Activated CD4-positive, alpha-beta memory T cell treated with anti-CD3 and anti-CD28 coated beads for 36 hours (primary cell): ENCODE measurements at regions not wholly inside any gene's neighbourhood (a gene's known extent, or its start where the extent isn't known, plus 50 kb on each side); places are given as distances from the start of the nearest gene placed in this dataset.

Experiments used
- CTCF ChIA-PET: fragments of 350-600 bp; sonication (Branson Sonifier 250); formaldehyde crosslinking; loops from one replicate; lab custom pipeline; 2021; ENCODE audit warnings: antibody characterized with exemption, inconsistent platforms; lab: Charles Lee
- POLR2A ChIA-PET: fragments of 350-600 bp; sonication (Branson Sonifier 250); formaldehyde crosslinking; loops from one replicate; lab custom pipeline; 2021; ENCODE audit warnings: antibody characterized with exemption; lab: Charles Lee
- DNase-seq: peaks from one replicate; pipeline ENCODE4 v3.0.0-alpha.2; 2020
- H3K27ac Mint-ChIP-seq: one replicate; pipeline ENCODE4 v1.8.0; 2021; ENCODE audit warnings: mixed read lengths
- H3K27me3 Mint-ChIP-seq: one replicate; pipeline ENCODE4 v1.8.0; 2021; ENCODE audit warnings: mixed read lengths
- H3K36me3 Mint-ChIP-seq: one replicate; pipeline ENCODE4 v1.8.0; 2021; ENCODE audit warnings: mixed read lengths
- H3K4me1 Mint-ChIP-seq: one replicate; pipeline ENCODE4 v1.8.0; 2021; ENCODE audit warnings: low read depth, mixed read lengths
- H3K4me3 Mint-ChIP-seq: one replicate; pipeline ENCODE4 v1.8.0; 2021; ENCODE audit warnings: mild to moderate bottlenecking, mixed read lengths
- H3K9me3 Mint-ChIP-seq: one replicate; pipeline ENCODE4 v1.8.0; 2021; ENCODE audit warnings: mixed read lengths
- intact Hi-C: fragments of 100-400 bp; cut with micrococcal nuclease; formaldehyde crosslinking; loops from one replicate; pipeline ENCODE4 v1.15.1; 2023

DNA sequence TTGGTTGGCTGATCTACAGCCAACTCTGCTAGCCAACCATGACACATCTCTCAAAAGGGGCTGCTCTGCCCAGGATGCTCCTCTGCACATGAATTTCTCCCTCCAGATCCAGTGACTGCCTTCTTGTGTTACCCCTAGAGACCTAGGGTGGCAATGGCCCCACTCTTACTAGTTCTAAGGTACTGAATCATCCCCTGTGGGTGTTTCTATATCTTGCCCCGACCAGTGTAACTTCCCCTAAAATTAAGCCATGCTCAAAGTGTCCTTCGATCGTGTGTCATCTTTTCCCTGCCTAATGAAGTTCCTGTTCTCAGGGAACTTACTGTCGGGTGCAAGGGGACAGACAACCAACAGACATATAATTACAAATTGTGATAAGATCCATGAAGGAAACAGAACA, 113.3 kb downstream of the FAM76B start:
- Mint-ChIP-seq H3K27me3 (no peaks in the 10 kb centered on the region), H3K9me3 (no peaks in the 10 kb centered on the region), H3K27ac (peak overlapping the region; percentile 15), H3K4me1 (peaks cover 66% of the 10 kb centered on the region), H3K36me3 (no peaks in the 10 kb centered on the region), H3K4me3 (no peak overlapping the region)
- CTCF ChIA-PET = interaction anchor here (1.4 kb wide), 1 partner anchor 29 kb away, joined by 4 read pairs; no protein-coding TSS in a partner anchor
- intact Hi-C loops = no loop called here
- no peak for DNase-seq
- POLR2A ChIA-PET = no interaction called here

DNA sequence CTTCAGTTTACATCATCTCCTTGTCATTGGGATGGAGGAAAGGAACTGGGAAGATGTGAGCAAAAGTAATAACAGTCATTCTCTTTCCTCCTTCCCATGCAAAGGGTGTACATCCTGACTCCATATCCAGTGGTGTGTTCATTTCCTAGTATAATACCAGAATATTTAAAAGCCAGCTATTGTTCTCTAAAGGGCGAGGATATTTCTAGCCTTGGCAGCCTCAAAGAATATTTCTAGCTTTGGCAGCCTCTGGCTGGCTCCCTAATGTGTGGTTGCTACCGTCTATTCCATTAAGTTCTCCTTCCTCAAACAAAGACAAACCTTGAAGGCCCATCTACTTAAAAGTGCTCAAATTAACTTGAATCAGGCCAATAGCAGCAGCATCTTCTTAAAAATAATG, 114.0 kb downstream of the FAM76B start:
- Mint-ChIP-seq H3K27me3 (no peaks in the 10 kb centered on the region), H3K4me3 (no peak overlapping the region), H3K9me3 (no peaks in the 10 kb centered on the region), H3K36me3 (peaks cover under 1% of the 10 kb centered on the region), H3K27ac (no peak overlapping the region), H3K4me1 (peaks cover 59% of the 10 kb centered on the region)
- ChIA-PET CTCF (interaction anchor here (1.4 kb wide), 1 partner anchor 30 kb away, joined by 4 read pairs; no protein-coding TSS in a partner anchor), POLR2A (no interaction called here)
- intact Hi-C loops = loop anchor here (1.0 kb wide), 1 partner anchor 24 kb away; no protein-coding TSS in a partner anchor
- no peak for DNase-seq

DNA sequence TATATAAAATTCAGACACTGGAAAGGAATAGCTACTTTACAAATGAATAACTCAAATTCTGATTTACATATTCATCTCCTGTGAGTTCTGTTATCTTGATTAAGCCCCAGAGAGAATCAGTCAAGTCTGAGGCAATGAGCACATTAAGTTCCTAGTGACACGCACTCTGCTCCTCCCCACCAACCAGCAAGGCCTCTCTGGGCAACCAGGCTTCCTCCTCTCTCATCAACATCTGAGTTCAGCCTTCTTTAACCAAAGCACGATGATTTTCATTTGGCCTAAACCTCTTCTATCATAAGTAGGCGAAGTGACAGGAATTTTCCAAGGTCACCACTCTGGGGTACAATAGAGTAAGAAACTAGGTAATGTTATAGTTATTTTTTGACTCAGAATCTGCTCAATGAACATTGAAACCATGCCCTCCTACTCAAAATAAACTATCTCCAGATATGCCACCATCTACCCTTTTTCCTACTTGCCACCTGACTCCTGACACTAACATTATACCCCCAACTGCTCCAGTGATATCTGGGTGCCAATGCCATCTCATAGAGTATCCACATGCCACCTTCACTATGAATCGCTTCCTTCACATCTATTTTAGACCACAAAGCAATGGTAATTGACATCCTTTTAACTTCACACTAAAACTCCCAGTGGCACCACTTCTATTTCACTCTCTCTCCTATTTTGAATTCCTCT, 114.8 kb downstream of the FAM76B start:
- Mint-ChIP-seq H3K27me3 (no peaks in the 10 kb centered on the region), H3K27ac (peak overlapping the region; percentile 31), H3K9me3 (no peaks in the 10 kb centered on the region), H3K4me3 (peak overlapping the region; percentile 13), H3K36me3 (peaks cover 3% of the 10 kb centered on the region), H3K4me1 (peaks cover 51% of the 10 kb centered on the region)
- intact Hi-C loops = loop anchor here (1.0 kb wide), 1 partner anchor 24 kb away; no protein-coding TSS in a partner anchor
- ChIA-PET CTCF (interaction anchor here (0.5 to 1.6 kb wide), 3 partner anchors 30 to 31 kb away, joined by 3 to 5 read pairs (median 4); no protein-coding TSS in a partner anchor), POLR2A (interaction anchor here (0.6 to 1.0 kb wide), 2 partner anchors 25 to 27 kb away, joined by 3 read pairs; no protein-coding TSS in a partner anchor)
- DNase-seq = peak; percentile 70

DNA sequence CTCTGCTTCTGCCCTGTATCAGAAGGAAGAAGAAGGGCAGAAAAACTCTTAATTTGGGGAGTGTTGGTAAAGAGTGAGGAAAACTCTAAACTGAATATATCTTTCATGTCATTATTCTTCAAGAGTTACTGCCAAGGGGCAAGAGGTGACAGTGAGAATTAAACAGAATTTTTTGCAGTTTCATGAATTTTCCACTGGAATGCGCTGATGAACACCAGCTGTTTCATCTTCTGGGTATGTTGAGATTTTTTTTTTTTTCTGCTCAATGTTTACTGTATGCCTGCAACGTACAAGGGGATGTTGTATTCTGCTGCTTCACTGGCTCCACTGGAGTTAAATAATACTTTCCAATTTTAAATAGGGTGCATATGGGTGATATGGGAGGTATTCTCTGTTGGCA, 117.8 kb downstream of the FAM76B start:
- no peak overlapping the region for H3K4me3 Mint-ChIP-seq
- H3K27me3 Mint-ChIP-seq = no peaks in the 10 kb centered on the region
- peaks cover 31% of the 10 kb centered on the region for H3K4me1 Mint-ChIP-seq
- peaks cover 2% of the 10 kb centered on the region for H3K9me3 Mint-ChIP-seq
- ChIA-PET CTCF (interaction anchor here (1.7 kb wide), 1 partner anchor 33 kb away, joined by 6 read pairs; no protein-coding TSS in a partner anchor), POLR2A (interaction anchor here (0.6 kb wide), 1 partner anchor 341 kb away, joined by 3 read pairs; no protein-coding TSS in a partner anchor)
- peaks cover 3% of the 10 kb centered on the region for H3K36me3 Mint-ChIP-seq
- no peak for DNase-seq
- H3K27ac Mint-ChIP-seq = no peak overlapping the region
- intact Hi-C loops = no loop called here

DNA sequence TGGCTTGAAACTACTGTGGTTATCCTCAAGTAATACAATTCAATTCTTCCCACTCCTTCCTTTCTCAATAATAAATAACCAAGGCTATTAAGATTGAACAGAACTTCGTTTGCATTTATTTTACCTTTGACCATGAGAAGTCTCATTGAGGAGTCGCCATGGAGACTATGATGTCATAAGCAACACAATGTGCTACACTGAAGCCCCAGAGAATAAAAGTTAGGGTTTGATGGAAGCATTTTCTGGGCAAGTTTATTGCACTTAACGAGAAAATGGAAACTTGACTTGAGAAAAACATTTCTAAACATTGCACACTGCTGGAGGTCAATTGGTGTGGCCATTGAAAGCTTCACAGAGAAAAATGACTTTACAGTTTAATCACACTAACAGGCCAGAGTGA, 121.5 kb downstream of the FAM76B start:
- H3K4me3 Mint-ChIP-seq = no peak overlapping the region
- H3K4me1 Mint-ChIP-seq = peaks cover 5% of the 10 kb centered on the region
- intact Hi-C loops = no loop called here
- H3K9me3 Mint-ChIP-seq = peaks cover 14% of the 10 kb centered on the region
- H3K27me3 Mint-ChIP-seq = no peaks in the 10 kb centered on the region
- DNase-seq = no peak
- CTCF ChIA-PET = interaction anchor here (0.8 kb wide), 1 partner anchor 37 kb away, joined by 3 read pairs; no protein-coding TSS in a partner anchor
- peaks cover 13% of the 10 kb centered on the region for H3K36me3 Mint-ChIP-seq
- no peak overlapping the region for H3K27ac Mint-ChIP-seq
- POLR2A ChIA-PET = no interaction called here

DNA sequence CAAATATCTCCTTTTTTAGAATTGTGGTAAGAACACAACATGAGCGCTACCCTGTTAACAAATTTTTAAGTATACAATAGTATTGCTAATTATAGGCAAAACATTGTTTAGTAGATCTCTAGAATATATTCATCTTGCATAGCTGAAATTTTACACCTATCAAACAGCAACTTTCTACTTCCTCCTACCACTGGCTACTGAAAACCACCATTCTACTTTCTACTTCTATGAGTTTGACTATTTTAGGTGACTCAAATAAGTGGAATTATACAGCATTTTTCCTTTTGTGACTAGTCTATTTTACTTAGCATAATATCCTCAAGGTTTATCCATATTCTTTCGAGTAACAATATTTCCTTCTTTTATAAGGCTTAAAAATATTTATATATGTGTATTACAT, 128.4 kb downstream of the FAM76B start:
- no peak for DNase-seq
- H3K9me3 Mint-ChIP-seq = peaks cover 11% of the 10 kb centered on the region
- intact Hi-C loops = loop anchor here (1.0 kb wide), 1 partner anchor 38 kb away; no protein-coding TSS in a partner anchor
- H3K4me3 Mint-ChIP-seq = no peak overlapping the region
- CTCF ChIA-PET = interaction anchor here (0.9 kb wide), 1 partner anchor 99 kb away, joined by 3 read pairs; no protein-coding TSS in a partner anchor
- no peak overlapping the region for H3K27ac Mint-ChIP-seq
- peaks cover 21% of the 10 kb centered on the region for H3K4me1 Mint-ChIP-seq
- H3K36me3 Mint-ChIP-seq = peaks cover 10% of the 10 kb centered on the region
- no peaks in the 10 kb centered on the region for H3K27me3 Mint-ChIP-seq
- POLR2A ChIA-PET = no interaction called here

DNA sequence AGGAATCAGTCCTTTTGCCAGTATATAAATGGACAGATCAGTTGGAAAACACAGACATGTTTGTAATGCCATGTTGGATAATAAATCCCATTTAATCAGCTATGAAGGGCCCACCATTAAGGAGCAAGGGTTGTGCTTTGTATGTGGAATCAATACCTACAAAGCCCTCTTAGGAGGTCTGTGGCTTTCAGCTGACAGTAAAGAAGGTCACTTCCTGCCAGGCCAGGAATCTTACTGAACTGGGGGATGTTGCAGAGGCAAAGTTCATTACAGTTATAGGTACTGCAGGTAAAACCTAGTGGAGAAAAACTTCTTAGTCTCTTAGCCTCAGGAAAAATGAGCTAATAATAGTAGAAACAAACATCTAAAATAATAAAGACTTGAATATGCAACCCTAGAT, 129.5 kb downstream of the FAM76B start:
- no peak for DNase-seq
- CTCF ChIA-PET = no interaction called here
- Mint-ChIP-seq H3K27me3 (no peaks in the 10 kb centered on the region), H3K9me3 (peaks cover under 1% of the 10 kb centered on the region), H3K4me3 (no peak overlapping the region), H3K4me1 (peaks cover 21% of the 10 kb centered on the region), H3K36me3 (peaks cover under 1% of the 10 kb centered on the region), H3K27ac (no peak overlapping the region)
- intact Hi-C loops = no loop called here
- POLR2A ChIA-PET = no interaction called here

DNA sequence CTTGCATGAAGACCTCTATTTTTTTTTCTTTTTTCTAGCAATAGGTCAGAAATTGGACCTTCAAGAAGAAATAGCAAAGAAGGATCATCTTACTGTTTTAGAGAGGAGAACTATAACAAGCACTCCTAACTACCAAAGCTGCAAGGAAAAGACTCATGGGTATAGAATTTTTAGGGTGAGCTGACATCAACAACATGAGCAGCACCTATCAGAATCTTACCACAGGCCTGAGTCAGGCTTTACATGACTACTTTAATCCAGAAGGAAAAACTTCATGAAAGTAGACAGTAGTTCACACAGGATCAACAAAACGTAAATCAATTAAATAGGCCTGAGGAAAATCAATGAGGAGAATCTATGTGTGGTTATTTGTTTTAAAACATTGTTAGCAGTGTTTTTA, 130.5 kb downstream of the FAM76B start:
- Mint-ChIP-seq H3K4me3 (no peak overlapping the region), H3K9me3 (no peaks in the 10 kb centered on the region), H3K4me1 (peaks cover 21% of the 10 kb centered on the region), H3K27me3 (no peaks in the 10 kb centered on the region), H3K36me3 (no peaks in the 10 kb centered on the region), H3K27ac (no peak overlapping the region)
- no peak for DNase-seq
- POLR2A ChIA-PET = no interaction called here
- CTCF ChIA-PET = interaction anchor here (1.0 to 1.1 kb wide), 2 partner anchors 14 to 874 kb away, joined by 3 read pairs; no protein-coding TSS in a partner anchor
- intact Hi-C loops = no loop called here

DNA sequence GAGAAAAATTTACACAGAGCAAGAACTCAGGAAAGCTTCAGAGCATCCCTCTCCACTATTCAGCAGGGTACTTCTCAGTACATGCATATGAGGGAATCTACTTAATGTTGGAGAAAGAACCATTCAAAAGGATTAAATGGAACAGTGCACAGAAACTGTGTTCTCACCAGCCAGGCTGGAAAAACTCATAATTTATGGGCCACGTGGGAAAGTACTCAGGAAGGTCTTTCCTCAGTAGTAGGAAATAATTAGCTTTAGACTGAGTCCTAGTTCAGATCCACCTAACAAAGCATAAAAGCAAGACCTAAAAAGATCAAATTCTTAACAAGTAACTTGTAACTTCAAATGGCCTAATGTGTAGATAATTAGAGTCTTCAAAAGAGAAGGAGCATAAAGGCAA, 134.0 kb downstream of the FAM76B start:
- intact Hi-C loops = no loop called here
- Mint-ChIP-seq H3K9me3 (no peaks in the 10 kb centered on the region), H3K27ac (no peak overlapping the region), H3K36me3 (peaks cover 1% of the 10 kb centered on the region), H3K27me3 (no peaks in the 10 kb centered on the region), H3K4me3 (no peak overlapping the region), H3K4me1 (peaks cover 14% of the 10 kb centered on the region)
- no peak for DNase-seq
- POLR2A ChIA-PET = no interaction called here
- CTCF ChIA-PET = no interaction called here

DNA sequence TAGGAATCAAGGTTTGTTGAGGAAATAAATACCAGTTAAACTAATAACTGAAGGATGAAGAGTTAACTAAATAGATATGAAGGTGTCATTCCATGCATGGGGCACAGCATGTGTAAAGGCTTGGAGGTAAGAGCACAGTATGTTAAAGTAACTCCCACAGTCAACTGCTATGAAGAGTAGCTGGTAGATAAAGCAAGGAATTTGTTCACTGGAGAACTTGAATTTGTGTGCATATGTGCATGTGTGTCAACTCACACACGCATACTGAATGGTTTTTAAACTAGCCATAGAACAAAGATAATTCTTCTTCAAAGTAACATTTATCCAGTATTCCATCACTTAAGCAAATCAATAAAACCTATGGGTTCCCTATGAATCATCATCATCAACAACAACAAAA, 135.9 kb downstream of the FAM76B start:
- ChIA-PET POLR2A (no interaction called here), CTCF (no interaction called here)
- H3K27ac Mint-ChIP-seq = no peak overlapping the region
- no peaks in the 10 kb centered on the region for H3K9me3 Mint-ChIP-seq
- no peaks in the 10 kb centered on the region for H3K27me3 Mint-ChIP-seq
- intact Hi-C loops = no loop called here
- no peak for DNase-seq
- peaks cover 1% of the 10 kb centered on the region for H3K36me3 Mint-ChIP-seq
- H3K4me3 Mint-ChIP-seq = no peak overlapping the region
- H3K4me1 Mint-ChIP-seq = no peaks in the 10 kb centered on the region

DNA sequence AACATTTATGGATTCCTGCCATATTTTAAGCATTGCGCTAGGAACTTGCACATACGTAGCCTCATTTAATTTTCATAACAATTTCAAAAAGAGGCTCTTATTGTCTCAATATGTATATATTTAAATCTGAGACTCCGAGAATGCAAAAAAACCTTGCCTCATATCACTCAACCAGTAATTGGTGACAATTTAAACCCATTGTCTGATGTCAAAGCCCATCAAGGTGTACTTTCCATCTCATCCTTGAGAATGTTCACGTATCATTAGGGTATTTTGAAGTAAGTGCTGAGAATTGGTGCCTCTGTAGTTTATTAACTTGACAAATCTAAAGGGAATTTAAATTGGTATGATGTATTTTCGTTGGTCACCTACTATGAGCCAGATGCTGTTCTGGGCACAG, 136.5 kb downstream of the FAM76B start:
- no peak for DNase-seq
- Mint-ChIP-seq H3K4me3 (no peak overlapping the region), H3K4me1 (no peaks in the 10 kb centered on the region), H3K9me3 (no peaks in the 10 kb centered on the region), H3K36me3 (peaks cover 1% of the 10 kb centered on the region), H3K27me3 (no peaks in the 10 kb centered on the region), H3K27ac (no peak overlapping the region)
- CTCF ChIA-PET = no interaction called here
- POLR2A ChIA-PET = no interaction called here
- intact Hi-C loops = no loop called here

DNA sequence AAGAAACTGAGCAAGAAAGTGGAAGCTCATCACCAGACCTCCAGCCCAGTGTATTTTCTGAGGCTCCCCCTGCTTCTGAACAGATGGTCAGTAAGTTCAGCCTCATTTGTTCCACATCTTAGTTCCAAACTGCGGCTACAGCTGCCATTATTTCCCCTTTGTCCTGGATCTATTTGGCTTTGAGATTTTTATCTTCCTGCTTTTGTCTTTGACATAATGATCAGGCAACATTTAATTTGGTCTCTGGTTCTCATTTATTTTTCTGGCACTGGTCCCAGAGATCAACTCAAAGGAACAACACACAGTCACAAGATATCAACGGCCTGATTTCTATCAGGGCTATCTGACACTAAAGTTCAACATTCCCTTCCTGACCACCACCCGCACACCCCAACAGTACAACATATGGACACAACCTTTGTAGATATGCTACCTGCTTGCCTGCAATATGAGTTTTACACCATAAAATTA, 137.5 kb downstream of the FAM76B start:
- peaks cover 2% of the 10 kb centered on the region for H3K4me1 Mint-ChIP-seq
- H3K27ac Mint-ChIP-seq = no peak overlapping the region
- H3K9me3 Mint-ChIP-seq = no peaks in the 10 kb centered on the region
- intact Hi-C loops = no loop called here
- H3K4me3 Mint-ChIP-seq = no peak overlapping the region
- no peak for DNase-seq
- H3K27me3 Mint-ChIP-seq = no peaks in the 10 kb centered on the region
- CTCF ChIA-PET = interaction anchor here (0.9 kb wide), 1 partner anchor 15 kb away, joined by 3 read pairs; no protein-coding TSS in a partner anchor
- POLR2A ChIA-PET = no interaction called here
- peaks cover 1% of the 10 kb centered on the region for H3K36me3 Mint-ChIP-seq
